HG03095 (cell line): ENCODE measurements at regions not wholly inside any gene's neighbourhood (a gene's known extent, or its start where the extent isn't known, plus 50 kb on each side); places are given as distances from the start of the nearest gene placed in this dataset.
"Not testable (repeated sequence)": the region's sequence is repeated elsewhere in the genome, so short reads cannot be mapped to it uniquely, and the experiment has no call there.

ENCODE experiments used
- ATAC-seq: cut with Tn5 transposase; IDR thresholded peaks from one replicate; pipeline ENCODE4 v1.9.1; 2021; ENCODE audit warnings: moderate library complexity; ENCODE audit not compliant: unreplicated experiment

- ATAC-seq: no peak
Observed at GRCh38 chr10:28985137-28985885, 303.6 kb upstream of the LYZL1 start.

GRCh38 chr10:28986117-28986792 is 302.6 kb upstream of the LYZL1 start:
- ATAC-seq: no peak

GRCh38 chr10:28986856-28987255 is 302.0 kb upstream of the LYZL1 start:
- ATAC-seq: no peak

GRCh38 chr10:28987555-28988320 is 301.1 kb upstream of the LYZL1 start:
- no peak for ATAC-seq

- no peak for ATAC-seq
Observed at GRCh38 chr10:28988980-28989379, 299.9 kb upstream of the LYZL1 start.

GRCh38 chr10:28991333-28992270 is 297.3 kb upstream of the LYZL1 start:
- no peak for ATAC-seq

GRCh38 chr10:28993056-28993455 is 295.8 kb upstream of the LYZL1 start:
- ATAC-seq: no peak

- no peak for ATAC-seq
Observed at GRCh38 chr10:28993861-28994260, 295.0 kb upstream of the LYZL1 start.

- not testable (repeated sequence) for ATAC-seq
Observed at GRCh38 chr10:28994802-28995201, 294.1 kb upstream of the LYZL1 start.

GRCh38 chr10:28995497-28995896 is 293.4 kb upstream of the LYZL1 start:
- no peak for ATAC-seq

GRCh38 chr10:28996345-28996744 is 292.5 kb upstream of the LYZL1 start:
- no peak for ATAC-seq

- ATAC-seq: no peak
Observed at GRCh38 chr10:28996947-28997551, 291.8 kb upstream of the LYZL1 start.

- no peak for ATAC-seq
Observed at GRCh38 chr10:28997734-28998133, 291.1 kb upstream of the LYZL1 start.

GRCh38 chr10:29001801-29002200 is 287.1 kb upstream of the LYZL1 start:
- ATAC-seq: no peak

- not testable (repeated sequence) for ATAC-seq
Observed at GRCh38 chr10:29003014-29003413, 285.9 kb upstream of the LYZL1 start.

GRCh38 chr10:29005988-29006387 is 282.9 kb upstream of the LYZL1 start:
- no peak for ATAC-seq

GRCh38 chr10:29007370-29007747 is 281.5 kb upstream of the LYZL1 start:
- no peak for ATAC-seq

GRCh38 chr10:29007748-29008610 is 280.9 kb upstream of the LYZL1 start:
- ATAC-seq: no peak

- ATAC-seq: no peak
Observed at GRCh38 chr10:29009464-29009863, 279.4 kb upstream of the LYZL1 start.
